HCT116 (cell line): ENCODE measurements at regions not wholly inside any gene's neighbourhood (a gene's known extent, or its start where the extent isn't known, plus 50 kb on each side); places are given as distances from the start of the nearest gene placed in this dataset.

Experiments used
- ATAC-seq: fragments of 200-7000 bp; cut with Tn5 transposase; 2 replicates; pipeline ENCODE4 v1.9.1; 2020; ENCODE audit warnings: mild to moderate bottlenecking, moderate library complexity
- BruUV-seq: library from RNA; stranded (reverse); fragments of 400-500 nt; replicated peaks from 2 replicates; lab custom pipeline; 2021; lab: Mats Ljungman, UMichigan
- CTCF ChIA-PET: fragments of 300-600 bp; sonication (Branson Sonifier 250); formaldehyde crosslinking; loops from one replicate; lab custom pipeline; 2021; ENCODE audit warnings: antibody characterized with exemption; lab: Charles Lee
- POLR2A ChIA-PET: fragments of 300-600, 350-600 bp; sonication (Branson Sonifier 250); formaldehyde crosslinking; loops from one replicate; lab custom pipeline; 2021; ENCODE audit warnings: antibody characterized with exemption; lab: Charles Lee
- RAD21 ChIA-PET, 2 experiments: fragments of 300-600 bp; sonication (Branson Sonifier 250); formaldehyde crosslinking; loops; one replicate each; lab custom pipeline; 2023; ENCODE audit warnings: low total read pairs in 2 of 2; ENCODE audit not compliant: uncharacterized antibody in 2 of 2, unreplicated experiment in 2 of 2, low non-redundant PET in 1 of 2; lab: Charles Lee
- DNase-seq: peaks from one replicate; pipeline ENCODE4 v3.0.0-alpha.2; 2010; ENCODE audit warnings: low read depth, low spot score
- H2AFZ ChIP-seq: fragments of 200-600 bp; shearing (Covaris generic), sonication (generic); 2 replicates; pipeline ENCODE4 v1.6.1; 2017; ENCODE audit warnings: low read depth, mixed run types, mixed read lengths, antibody characterized with exemption, low read length; ENCODE audit not compliant: poor library complexity, severe bottlenecking
- H3K27ac ChIP-seq: 2 replicates; pipeline ENCODE4 v1.5.1; 2012; ENCODE audit warnings: low read depth, low read length
- H3K27me3 ChIP-seq: fragments of 200-600 bp; sonication (generic); 2 replicates; pipeline ENCODE4 v1.6.1; 2016; ENCODE audit warnings: mixed run types, low read length, mixed read lengths; ENCODE audit not compliant: insufficient read depth
- H3K36me3 ChIP-seq, 2 experiments: fragments of 200-500 bp in 1 of 2; fragments of 200-600 bp in 1 of 2; sonication (Bioruptor generic) in 1 of 2; sonication (generic) in 1 of 2; 2 replicates each; pipeline versions ENCODE4 v1.5.1 to v1.6.1; 2014 to 2016; ENCODE audit warnings: low read length in 2 of 2, inconsistent platforms in 1 of 2, mixed read lengths in 1 of 2, mixed run types in 1 of 2; ENCODE audit not compliant: insufficient read depth in 2 of 2, control insufficient read depth in 1 of 2
- H3K4me1 ChIP-seq, 2 experiments: fragments of 200-600 bp in 1 of 2; sonication (generic) in 1 of 2; 2 replicates each; pipeline versions ENCODE4 v1.5.1 to v1.6.1; 2012 to 2017; ENCODE audit warnings: low read length in 2 of 2, inconsistent platforms in 1 of 2, mild to moderate bottlenecking in 1 of 2, mixed read lengths in 1 of 2, mixed run types in 1 of 2, moderate library complexity in 1 of 2; ENCODE audit not compliant: insufficient read depth in 2 of 2, control insufficient read depth in 1 of 2
- H3K4me2 ChIP-seq: fragments of 200-600 bp; sonication (generic); 2 replicates; pipeline ENCODE4 v1.6.1; 2017; ENCODE audit warnings: mixed run types, low read length, mixed read lengths
- H3K4me3 ChIP-seq, 2 experiments: fragments of 200-600 bp in 1 of 2; sonication (generic) in 1 of 2; replicated peaks in 1 of 2; 2 replicates each; pipeline ENCODE4 v1.5.1; 2011 to 2016; ENCODE audit warnings: low read length in 2 of 2, control low read depth in 1 of 2, low read depth in 1 of 2, mild to moderate bottlenecking in 1 of 2, mixed read lengths in 1 of 2, mixed run types in 1 of 2
- H3K79me2 ChIP-seq: fragments of 200-600 bp; sonication (generic); 2 replicates; pipeline ENCODE4 v1.6.1; 2017; ENCODE audit warnings: mild to moderate bottlenecking, mixed run types, low read length, moderate library complexity, mixed read lengths; ENCODE audit not compliant: insufficient read depth
- H3K9ac ChIP-seq: fragments of 200-600 bp; sonication (generic); 2 replicates; pipeline ENCODE4 v1.6.1; 2016; ENCODE audit warnings: low read length, mixed read lengths
- H3K9me2 ChIP-seq: fragments of 200-600 bp; sonication (generic), shearing (Covaris generic); 2 replicates; pipeline ENCODE4 v1.6.1; 2017; ENCODE audit warnings: mixed run types, mild to moderate bottlenecking, moderate library complexity; ENCODE audit not compliant: insufficient read depth
- H3K9me3 ChIP-seq, 2 experiments: fragments of 200-500 bp in 1 of 2; fragments of 200-600 bp in 1 of 2; sonication (Bioruptor generic) in 1 of 2; sonication (generic) in 1 of 2; 2 replicates each; pipeline ENCODE4 v1.6.1; 2014 to 2017; ENCODE audit warnings: low read length in 2 of 2, mixed read lengths in 2 of 2, inconsistent platforms in 1 of 2, low read depth in 1 of 2, mild to moderate bottlenecking in 1 of 2, mixed run types in 1 of 2, moderate library complexity in 1 of 2; ENCODE audit not compliant: control insufficient read depth in 1 of 2, insufficient read depth in 1 of 2
- H4K20me1 ChIP-seq: fragments of 200-600 bp; sonication (generic), shearing (Covaris generic); 2 replicates; pipeline ENCODE4 v1.6.1; 2017; ENCODE audit warnings: mixed run types, mild to moderate bottlenecking, moderate library complexity; ENCODE audit not compliant: insufficient read depth
- CBX3 ChIP-seq: IDR thresholded peaks from 2 replicates; pipeline ENCODE4 v1.6.1; 2012; ENCODE audit warnings: low read depth
- CEBPB ChIP-seq: IDR thresholded peaks from 2 replicates; pipeline ENCODE4 v1.6.1; 2012; ENCODE audit warnings: low read depth
- EGR1 ChIP-seq: IDR thresholded peaks from 2 replicates; pipeline ENCODE4 v1.6.1; 2012; ENCODE audit warnings: low read depth
- ELF1 ChIP-seq: IDR thresholded peaks from 2 replicates; pipeline ENCODE4 v1.6.1; 2012; ENCODE audit warnings: low read depth, borderline replicate concordance
- EZH2phosphoT487 ChIP-seq: fragments of 200-600 bp; IDR thresholded peaks from 2 replicates; pipeline ENCODE4 v1.6.1; 2018; ENCODE audit warnings: antibody characterized with exemption, borderline replicate concordance
- FOSL1 ChIP-seq: IDR thresholded peaks from 2 replicates; pipeline ENCODE4 v1.6.1; 2012; ENCODE audit warnings: low read depth
- JUND ChIP-seq: IDR thresholded peaks from 2 replicates; pipeline ENCODE4 v1.6.1; 2012
- POLR2A ChIP-seq: IDR thresholded peaks from 2 replicates; pipeline ENCODE4 v1.7.0; 2011; ENCODE audit warnings: borderline replicate concordance; ENCODE audit not compliant: insufficient read depth, insufficient read length; ENCODE audit errors: extremely low read depth
- POLR2AphosphoS5 ChIP-seq: IDR thresholded peaks from 2 replicates; pipeline ENCODE4 v1.6.1; 2011; ENCODE audit warnings: mild to moderate bottlenecking, low read depth, low read length, moderate library complexity
- RAD21 ChIP-seq: IDR thresholded peaks from 2 replicates; pipeline ENCODE4 v1.6.1; 2012; ENCODE audit warnings: low read depth, mild to moderate bottlenecking
- SIN3A ChIP-seq: IDR thresholded peaks from 2 replicates; pipeline ENCODE4 v1.6.1; 2012; ENCODE audit warnings: low read depth
- TCF7L2 ChIP-seq: IDR thresholded peaks from 2 replicates; pipeline ENCODE4 v1.7.0; 2011; ENCODE audit warnings: borderline replicate concordance, inconsistent platforms; ENCODE audit not compliant: insufficient read depth, insufficient read length; ENCODE audit errors: extremely low read depth
- ZNF274 ChIP-seq: fragments of 200-500 bp; sonication (Bioruptor generic); IDR thresholded peaks from 2 replicates; pipeline ENCODE4 v1.6.1; 2014; ENCODE audit warnings: mild to moderate bottlenecking, low read depth, low read length, inconsistent platforms
- intact Hi-C: fragments of 100-400 bp; cut with micrococcal nuclease; formaldehyde crosslinking; loops from 2 replicates; pipeline ENCODE4 v1.10.0; 2022
- TF ChIP-seq, protein P1 (sequence below): IDR thresholded peaks from 2 replicates; pipeline ENCODE4 v1.6.1; 2012
- TF ChIP-seq, protein P2 (sequence below): IDR thresholded peaks from 2 replicates; pipeline ENCODE4 v1.6.1; 2012
- TF ChIP-seq, protein P3 (sequence below), 3 experiments: fragments of 200-600 bp in 1 of 3; sonication (generic) in 1 of 3; IDR thresholded peaks in 2 of 3; conservative IDR thresholded peaks in 1 of 3; 2 replicates each; pipeline ENCODE4 v1.5.1; 2012 to 2017; ENCODE audit warnings: low read depth in 2 of 3, low read length in 2 of 3, antibody characterized with exemption in 1 of 3, borderline replicate concordance in 1 of 3, control low read depth in 1 of 3, mild to moderate bottlenecking in 1 of 3, mixed read lengths in 1 of 3, mixed run types in 1 of 3, moderate library complexity in 1 of 3; ENCODE audit not compliant: insufficient read depth in 1 of 3
- TF ChIP-seq, protein P4 (sequence below): IDR thresholded peaks from 2 replicates; pipeline ENCODE4 v1.6.1; 2012; ENCODE audit warnings: low read depth

DNA sequence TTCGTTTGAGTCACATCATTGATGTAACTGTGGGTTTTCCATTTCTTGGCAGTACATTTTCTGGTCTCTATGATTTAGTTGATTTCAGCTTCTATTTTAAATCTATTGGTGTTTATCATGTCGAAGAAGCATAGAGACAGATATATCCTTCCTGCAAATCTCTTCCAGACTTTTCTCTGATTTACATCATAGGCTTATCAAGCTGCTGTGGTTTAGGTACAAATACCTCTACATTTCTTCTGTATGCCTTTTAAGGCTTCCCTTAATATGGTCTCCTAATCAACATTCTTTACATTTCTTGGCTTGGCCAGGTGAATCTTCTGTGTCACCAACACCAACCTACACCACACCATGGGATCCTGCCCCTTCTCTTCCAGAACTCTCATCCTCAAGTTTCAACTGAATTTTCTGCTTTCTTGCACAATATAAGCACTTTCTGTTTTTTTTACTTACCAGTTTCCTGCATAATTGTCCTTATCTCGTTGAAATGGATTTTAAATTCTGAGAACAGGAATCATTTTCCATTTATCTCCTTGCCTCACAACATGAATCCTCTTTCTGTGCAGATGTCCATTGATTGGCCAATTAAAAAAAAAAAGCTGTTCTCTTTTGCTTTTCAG lies 626.9 kb downstream of the ANKRD50 start (continued):
- TF ChIP-seq, protein P1, sequence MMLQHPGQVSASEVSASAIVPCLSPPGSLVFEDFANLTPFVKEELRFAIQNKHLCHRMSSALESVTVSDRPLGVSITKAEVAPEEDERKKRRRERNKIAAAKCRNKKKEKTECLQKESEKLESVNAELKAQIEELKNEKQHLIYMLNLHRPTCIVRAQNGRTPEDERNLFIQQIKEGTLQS: no peak
- TF ChIP-seq POLR2A: no peak
- TF ChIP-seq ELF1: no peak

DNA sequence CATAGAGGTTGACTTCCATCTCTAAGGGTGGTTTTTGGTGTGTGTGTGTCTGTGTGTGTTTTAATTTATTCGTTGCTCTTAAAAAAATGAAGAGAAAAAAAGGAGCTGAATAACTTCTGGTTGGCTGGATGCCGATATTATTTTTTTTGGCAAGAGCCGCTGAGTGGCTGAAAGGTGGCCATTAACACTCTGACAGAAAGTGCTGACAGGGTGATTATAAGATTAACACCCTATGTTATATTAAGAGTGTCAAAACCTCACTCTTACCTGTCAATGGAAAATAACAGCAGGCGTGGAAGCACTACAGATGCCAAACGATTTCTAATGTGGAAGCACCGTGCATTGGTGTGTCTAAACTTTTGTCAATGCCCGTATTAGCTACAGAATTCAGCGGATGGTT lies 622.5 kb downstream of the ANKRD50 start:
- H3K4me2 ChIP-seq: no peak overlapping the region
- RAD21 ChIA-PET: no interaction called here
- no peak overlapping the region for H3K27ac ChIP-seq
- BruUV-seq: no TSS peak
- H3K36me3 ChIP-seq: no peaks in the 10 kb centered on the region
- H3K27me3 ChIP-seq: no peaks in the 10 kb centered on the region
- no peak overlapping the region for H3K9ac ChIP-seq
- DNase-seq: no peak
- H3K9me2 ChIP-seq: 0 out of 2 replicates have a peak, but pooled peaks cover 2% of the 10 kb centered on the region
- no peak overlapping the region for H2AFZ ChIP-seq
- no peaks in the 10 kb centered on the region for H3K4me1 ChIP-seq
- TF ChIP-seq, protein P2, sequence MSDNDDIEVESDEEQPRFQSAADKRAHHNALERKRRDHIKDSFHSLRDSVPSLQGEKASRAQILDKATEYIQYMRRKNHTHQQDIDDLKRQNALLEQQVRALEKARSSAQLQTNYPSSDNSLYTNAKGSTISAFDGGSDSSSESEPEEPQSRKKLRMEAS: no peak
- TF ChIP-seq FOSL1 (no peak), SIN3A (no peak), CBX3 (no peak), POLR2AphosphoS5 (no peak), ZNF274 (no peak), POLR2A (no peak), TCF7L2 (no peak), RAD21 (no peak), JUND (no peak), EGR1 (no peak), EZH2phosphoT487 (no peak), CEBPB (no peak)
- TF ChIP-seq, protein P3, sequence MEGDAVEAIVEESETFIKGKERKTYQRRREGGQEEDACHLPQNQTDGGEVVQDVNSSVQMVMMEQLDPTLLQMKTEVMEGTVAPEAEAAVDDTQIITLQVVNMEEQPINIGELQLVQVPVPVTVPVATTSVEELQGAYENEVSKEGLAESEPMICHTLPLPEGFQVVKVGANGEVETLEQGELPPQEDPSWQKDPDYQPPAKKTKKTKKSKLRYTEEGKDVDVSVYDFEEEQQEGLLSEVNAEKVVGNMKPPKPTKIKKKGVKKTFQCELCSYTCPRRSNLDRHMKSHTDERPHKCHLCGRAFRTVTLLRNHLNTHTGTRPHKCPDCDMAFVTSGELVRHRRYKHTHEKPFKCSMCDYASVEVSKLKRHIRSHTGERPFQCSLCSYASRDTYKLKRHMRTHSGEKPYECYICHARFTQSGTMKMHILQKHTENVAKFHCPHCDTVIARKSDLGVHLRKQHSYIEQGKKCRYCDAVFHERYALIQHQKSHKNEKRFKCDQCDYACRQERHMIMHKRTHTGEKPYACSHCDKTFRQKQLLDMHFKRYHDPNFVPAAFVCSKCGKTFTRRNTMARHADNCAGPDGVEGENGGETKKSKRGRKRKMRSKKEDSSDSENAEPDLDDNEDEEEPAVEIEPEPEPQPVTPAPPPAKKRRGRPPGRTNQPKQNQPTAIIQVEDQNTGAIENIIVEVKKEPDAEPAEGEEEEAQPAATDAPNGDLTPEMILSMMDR (IDR thresholded peaks at IDR 0.05 in 2 of 3, conservative IDR thresholded peaks at IDR 0.05 in 1 of 3; ENCODE audit: borderline replicate concordance in 1 of 3, insufficient read depth in 1 of 3, low read depth in 2 of 3, low read length in 2 of 3): no peak
- TF ChIP-seq, protein P4, sequence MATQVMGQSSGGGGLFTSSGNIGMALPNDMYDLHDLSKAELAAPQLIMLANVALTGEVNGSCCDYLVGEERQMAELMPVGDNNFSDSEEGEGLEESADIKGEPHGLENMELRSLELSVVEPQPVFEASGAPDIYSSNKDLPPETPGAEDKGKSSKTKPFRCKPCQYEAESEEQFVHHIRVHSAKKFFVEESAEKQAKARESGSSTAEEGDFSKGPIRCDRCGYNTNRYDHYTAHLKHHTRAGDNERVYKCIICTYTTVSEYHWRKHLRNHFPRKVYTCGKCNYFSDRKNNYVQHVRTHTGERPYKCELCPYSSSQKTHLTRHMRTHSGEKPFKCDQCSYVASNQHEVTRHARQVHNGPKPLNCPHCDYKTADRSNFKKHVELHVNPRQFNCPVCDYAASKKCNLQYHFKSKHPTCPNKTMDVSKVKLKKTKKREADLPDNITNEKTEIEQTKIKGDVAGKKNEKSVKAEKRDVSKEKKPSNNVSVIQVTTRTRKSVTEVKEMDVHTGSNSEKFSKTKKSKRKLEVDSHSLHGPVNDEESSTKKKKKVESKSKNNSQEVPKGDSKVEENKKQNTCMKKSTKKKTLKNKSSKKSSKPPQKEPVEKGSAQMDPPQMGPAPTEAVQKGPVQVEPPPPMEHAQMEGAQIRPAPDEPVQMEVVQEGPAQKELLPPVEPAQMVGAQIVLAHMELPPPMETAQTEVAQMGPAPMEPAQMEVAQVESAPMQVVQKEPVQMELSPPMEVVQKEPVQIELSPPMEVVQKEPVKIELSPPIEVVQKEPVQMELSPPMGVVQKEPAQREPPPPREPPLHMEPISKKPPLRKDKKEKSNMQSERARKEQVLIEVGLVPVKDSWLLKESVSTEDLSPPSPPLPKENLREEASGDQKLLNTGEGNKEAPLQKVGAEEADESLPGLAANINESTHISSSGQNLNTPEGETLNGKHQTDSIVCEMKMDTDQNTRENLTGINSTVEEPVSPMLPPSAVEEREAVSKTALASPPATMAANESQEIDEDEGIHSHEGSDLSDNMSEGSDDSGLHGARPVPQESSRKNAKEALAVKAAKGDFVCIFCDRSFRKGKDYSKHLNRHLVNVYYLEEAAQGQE: no peak
- no peaks in the 10 kb centered on the region for H3K79me2 ChIP-seq
- CTCF ChIA-PET: no interaction called here
- H3K4me3 ChIP-seq: no peak overlapping the region
- POLR2A ChIA-PET: no interaction called here
- no peak for ATAC-seq
- H3K9me3 ChIP-seq: no peaks in the 10 kb centered on the region
- H4K20me1 ChIP-seq: no peaks in the 10 kb centered on the region
- intact Hi-C loops: no loop called here
